ENCODE measurements at regions not wholly inside any gene's neighbourhood (a gene's known extent, or its start where the extent isn't known, plus 50 kb on each side); places are given as distances from the start of the nearest gene placed in this dataset.

GRCh38 chr16:9683677-9684076, 498.6 kb downstream of the GRIN2A start:
- CTCF ChIA-PET (ENCODE audit: low intra/inter-chr PET ratio): no interaction called here
- POLR2A ChIA-PET: no interaction called here
- no peaks in the 10 kb centered on the region for H3K79me2 ChIP-seq (ENCODE audit: control insufficient read depth, insufficient read depth, low read length)
- no peaks in the 10 kb centered on the region for H4K20me1 ChIP-seq (replicated peaks; ENCODE audit: control insufficient read depth, insufficient read depth, low read length)
- H3K27ac ChIP-seq (ENCODE audit: extremely low read depth, low read depth, low read length): no peak overlapping the region
- H2AFZ ChIP-seq (ENCODE audit: low read depth, low read length): no peak overlapping the region
- no peak overlapping the region for H3K4me3 ChIP-seq
- FAIRE-seq (no peak), DNase-seq (ENCODE audit: extremely low read depth in 1 of 4, low spot score in 3 of 4) (no peak), ATAC-seq (no peak)
- H3K27me3 ChIP-seq (ENCODE audit: control insufficient read depth in 2 of 2, insufficient read depth in 2 of 2, low read length in 2 of 2): peaks cover 0 to 6% of the 10 kb centered on the region in 2 experiments; a peak in 2 of 5 replicates
- in situ Hi-C loops (cut with MboI) (no loop called here), intact Hi-C loops (cut with micrococcal nuclease) (no loop called here)
- BruUV-seq (replicated peaks): no TSS peak
- no peak overlapping the region for H3K4me2 ChIP-seq (ENCODE audit: insufficient read depth, low read length)
- no peaks in the 10 kb centered on the region for H3K9me3 ChIP-seq (replicated peaks; ENCODE audit: control insufficient read depth, insufficient read depth, low read depth, low read length)
- no peaks in the 10 kb centered on the region for H3K4me1 ChIP-seq (replicated peaks in 1 of 2; ENCODE audit: control insufficient read depth in 2 of 2, insufficient read depth in 2 of 2, low read length in 2 of 2)
- no peaks in the 10 kb centered on the region for H3K36me3 ChIP-seq (ENCODE audit: control insufficient read depth, insufficient read depth, low read length)
- no peaks in the 10 kb centered on the region for H3K9me1 ChIP-seq (ENCODE audit: control insufficient read depth, insufficient read depth, low read length)
- H3K9ac ChIP-seq (ENCODE audit: insufficient read depth in 1 of 2, low read depth in 2 of 2, low read length in 2 of 2): no peak overlapping the region
- TF ChIP-seq MBD2 (IDR thresholded peaks at IDR 0.05; ENCODE audit: borderline replicate concordance, low read depth) (no peak), ZNF146 (CRISPR knock-in tag; IDR thresholded peaks at IDR 0.05; ENCODE audit: unreplicated experiment) (peak; percentile 58), RBM25 (IDR thresholded peaks at IDR 0.05; ENCODE audit: low read depth, low read length, severe bottlenecking) (peak; percentile 63)

- 0% methylated on average over 4 of the region's 4 CpGs for WGBS (ENCODE audit: insufficient coverage, low coverage, missing lambda C conversion rate)
- Histone ChIP-seq H2AFZ (ENCODE audit: low read depth, low read length) (no peak overlapping the region), H3K79me2 (ENCODE audit: control insufficient read depth, insufficient read depth, low read length) (no peaks in the 10 kb centered on the region), H3K4me2 (ENCODE audit: insufficient read depth, low read length) (no peak overlapping the region), H3K9ac (ENCODE audit: insufficient read depth in 1 of 2, low read depth in 2 of 2, low read length in 2 of 2) (no peak overlapping the region), H4K20me1 (replicated peaks; ENCODE audit: control insufficient read depth, insufficient read depth, low read length) (no peaks in the 10 kb centered on the region), H3K27me3 (ENCODE audit: control insufficient read depth in 2 of 2, insufficient read depth in 2 of 2, low read length in 2 of 2) (no peaks in the 10 kb centered on the region), H3K36me3 (ENCODE audit: control insufficient read depth, insufficient read depth, low read length) (no peaks in the 10 kb centered on the region), H3K9me1 (ENCODE audit: control insufficient read depth, insufficient read depth, low read length) (no peaks in the 10 kb centered on the region), H3K4me3 (no peak overlapping the region), H3K27ac (ENCODE audit: extremely low read depth, low read depth, low read length) (no peak overlapping the region), H3K4me1 (replicated peaks in 1 of 2; ENCODE audit: control insufficient read depth in 2 of 2, insufficient read depth in 2 of 2, low read length in 2 of 2) (no peaks in the 10 kb centered on the region), H3K9me3 (replicated peaks; ENCODE audit: control insufficient read depth, insufficient read depth, low read depth, low read length) (no peaks in the 10 kb centered on the region)
- FAIRE-seq (no peak), DNase-seq (ENCODE audit: extremely low read depth in 1 of 4, low spot score in 3 of 4) (no peak), ATAC-seq (no peak)
- ChIA-PET POLR2A (no interaction called here), CTCF (ENCODE audit: low intra/inter-chr PET ratio) (no interaction called here)
- TF ChIP-seq SPI1 (IDR thresholded peaks at IDR 0.05; ENCODE audit: borderline replicate concordance, low read depth, low read length) (no peak), ZNF282 (CRISPR knock-in tag; IDR thresholded peaks at IDR 0.05) (no peak), MYBL2 (IDR thresholded peaks at IDR 0.05; ENCODE audit: low read depth) (no peak), MYBL2 (CRISPR knock-in tag; IDR thresholded peaks at IDR 0.05; ENCODE audit: borderline replicate concordance) (no peak), ZNF184 (CRISPR knock-in tag; IDR thresholded peaks at IDR 0.05) (no peak), ZNF175 (CRISPR knock-in tag; IDR thresholded peaks at IDR 0.05; ENCODE audit: low read depth) (no peak)
- no TSS peak for BruUV-seq (replicated peaks)
- intact Hi-C loops (cut with micrococcal nuclease): no loop called here
- in situ Hi-C loops (cut with MboI): no loop called here
These were observed 494.4 kb downstream of the GRIN2A start for GRCh38 chr16:9687737-9688319.
